ENCODE measurements at regions not wholly inside any gene's neighbourhood (a gene's known extent, or its start where the extent isn't known, plus 50 kb on each side); places are given as distances from the start of the nearest gene placed in this dataset.

DNA sequence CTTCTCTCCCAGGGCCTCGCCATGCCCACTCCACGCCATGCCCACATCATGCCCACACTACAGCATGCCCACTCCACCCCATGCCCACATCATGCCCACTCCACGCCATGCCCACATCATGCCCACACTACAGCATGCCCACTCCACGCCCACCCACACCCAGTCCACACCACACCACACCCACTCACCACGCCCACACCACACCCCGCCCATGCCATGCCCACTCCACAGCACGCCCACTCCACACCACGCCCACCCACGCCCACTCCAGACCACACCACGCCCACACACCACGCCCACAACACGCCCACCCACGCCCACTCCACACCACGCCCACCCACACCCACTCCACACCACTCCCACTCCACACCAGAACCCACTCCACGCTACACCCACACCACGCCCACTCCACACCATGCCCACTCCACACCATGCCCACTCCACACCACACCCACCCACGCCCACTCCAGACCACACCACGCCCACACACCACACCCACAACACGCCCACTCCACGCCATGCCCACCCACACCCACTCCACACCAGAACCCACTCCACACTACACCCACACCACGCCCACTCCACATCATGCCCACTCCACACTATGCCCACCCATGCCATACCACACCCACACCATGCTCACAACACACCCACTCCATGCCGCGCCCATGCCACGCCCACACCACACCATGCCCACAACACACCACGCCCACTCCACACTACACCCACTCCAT lies 88.6 kb downstream of the ERMARD start:
- TF ChIP-seq EZH2 (IDR thresholded peaks at IDR 0.05; ENCODE audit: borderline replicate concordance, low read depth, low read length, poor library complexity, severe bottlenecking) (no peak), CTCF (conservative IDR thresholded peaks at IDR 0.05; ENCODE audit: low read depth, low read length) (no peak)
